Mesenchymal stem cell (in vitro differentiated cells and primary cell): ENCODE measurements at regions not wholly inside any gene's neighbourhood (a gene's known extent, or its start where the extent isn't known, plus 50 kb on each side); places are given as distances from the start of the nearest gene placed in this dataset.

Experiments used
- DNase-seq: peaks from one replicate; pipeline ENCODE4 v3.0.0-alpha.2; 2013
- H2AFZ ChIP-seq: one replicate; pipeline ENCODE4 v1.6.1; 2013; ENCODE audit warnings: low read depth, mild to moderate bottlenecking, control low read depth, inconsistent platforms, low read length, moderate library complexity
- H2AK5ac ChIP-seq: 2 replicates; pipeline ENCODE4 v1.6.1; 2013; ENCODE audit warnings: low read length, moderate library complexity, mild to moderate bottlenecking, inconsistent platforms; ENCODE audit not compliant: severe bottlenecking
- H2BK120ac ChIP-seq: one replicate; pipeline ENCODE4 v1.6.1; 2013; ENCODE audit warnings: low read depth, mild to moderate bottlenecking, inconsistent platforms, low read length, moderate library complexity
- H2BK12ac ChIP-seq, 2 experiments: one replicate each; pipeline ENCODE4 v1.6.1; 2013; ENCODE audit warnings: inconsistent platforms in 2 of 2, low read length in 2 of 2, mild to moderate bottlenecking in 2 of 2, moderate library complexity in 2 of 2, control low read depth in 1 of 2
- H2BK15ac ChIP-seq: one replicate; pipeline ENCODE4 v1.6.1; 2013; ENCODE audit warnings: mild to moderate bottlenecking, low read depth, inconsistent platforms; ENCODE audit not compliant: poor library complexity, severe bottlenecking
- H2BK5ac ChIP-seq: 2 replicates; pipeline ENCODE4 v1.6.1; 2013; ENCODE audit warnings: low read depth, mild to moderate bottlenecking, low read length, control low read depth, inconsistent platforms; ENCODE audit not compliant: poor library complexity, severe bottlenecking
- H3K14ac ChIP-seq, 2 experiments: one replicate each; pipeline ENCODE4 v1.6.1; 2013; ENCODE audit warnings: inconsistent platforms in 2 of 2, low read length in 2 of 2, control low read depth in 1 of 2, mild to moderate bottlenecking in 1 of 2, moderate library complexity in 1 of 2
- H3K18ac ChIP-seq, 2 experiments: one replicate each; pipeline ENCODE4 v1.6.1; 2013; ENCODE audit warnings: inconsistent platforms in 2 of 2, low read length in 2 of 2, control low read depth in 1 of 2, low read depth in 1 of 2, mild to moderate bottlenecking in 1 of 2
- H3K23ac ChIP-seq, 2 experiments: one replicate each; pipeline ENCODE4 v1.6.1; 2013; ENCODE audit warnings: inconsistent platforms in 2 of 2, low read length in 2 of 2, mild to moderate bottlenecking in 2 of 2, moderate library complexity in 2 of 2, control low read depth in 1 of 2
- H3K27ac ChIP-seq: 2 replicates; pipeline ENCODE4 v1.5.1; 2013; ENCODE audit warnings: mild to moderate bottlenecking, moderate library complexity, low read length, control low read depth, inconsistent platforms; ENCODE audit not compliant: poor library complexity, severe bottlenecking
- H3K27me3 ChIP-seq, 2 experiments: 2 replicates each; pipeline versions ENCODE4 v1.6.1 to v1.7.0; 2013; ENCODE audit warnings: low read length in 2 of 2, mild to moderate bottlenecking in 2 of 2, moderate library complexity in 2 of 2, control low read depth in 1 of 2, inconsistent platforms in 1 of 2; ENCODE audit not compliant: control insufficient read depth in 1 of 2, insufficient read depth in 1 of 2
- H3K36me3 ChIP-seq, 2 experiments: 2 replicates each; pipeline versions ENCODE4 v1.6.1 to v1.7.0; 2013; ENCODE audit warnings: low read length in 2 of 2, control low read depth in 1 of 2, inconsistent platforms in 1 of 2, low read depth in 1 of 2, mild to moderate bottlenecking in 1 of 2; ENCODE audit not compliant: insufficient read depth in 2 of 2, control insufficient read depth in 1 of 2
- H3K4ac ChIP-seq, 2 experiments: one replicate each; pipeline ENCODE4 v1.6.1; 2013; ENCODE audit warnings: inconsistent platforms in 2 of 2, low read length in 2 of 2, mild to moderate bottlenecking in 2 of 2, moderate library complexity in 2 of 2, control low read depth in 1 of 2, low read depth in 1 of 2
- H3K4me1 ChIP-seq: 2 replicates; pipeline ENCODE4 v1.6.1; 2013; ENCODE audit warnings: low read depth, low read length, control low read depth; ENCODE audit not compliant: control insufficient read depth, insufficient read depth
- H3K4me2 ChIP-seq: 2 replicates; pipeline ENCODE4 v1.6.1; 2013; ENCODE audit warnings: low read length, mild to moderate bottlenecking, inconsistent platforms; ENCODE audit not compliant: poor library complexity, severe bottlenecking
- H3K4me3 ChIP-seq, 2 experiments: 2 replicates each; pipeline versions ENCODE4 v1.5.1 to v1.7.0; 2013; ENCODE audit warnings: low read length in 2 of 2, mild to moderate bottlenecking in 2 of 2, control low read depth in 1 of 2, low read depth in 1 of 2; ENCODE audit not compliant: insufficient read depth in 1 of 2
- H3K79me1 ChIP-seq: replicated peaks from 2 replicates; pipeline ENCODE4 v1.6.1; 2013; ENCODE audit warnings: mild to moderate bottlenecking, control low read depth, low read length, inconsistent platforms; ENCODE audit not compliant: poor library complexity, severe bottlenecking
- H3K9ac ChIP-seq: 2 replicates; pipeline ENCODE4 v1.7.0; 2013; ENCODE audit warnings: mild to moderate bottlenecking, low read length, moderate library complexity
- H3K9me3 ChIP-seq: 2 replicates; pipeline ENCODE4 v1.7.0; 2013; ENCODE audit warnings: mild to moderate bottlenecking, low read length; ENCODE audit not compliant: control insufficient read depth
- H4K8ac ChIP-seq: one replicate; pipeline ENCODE4 v1.6.1; 2013; ENCODE audit warnings: inconsistent platforms, mild to moderate bottlenecking, low read length, moderate library complexity
- H4K91ac ChIP-seq: one replicate; pipeline ENCODE4 v1.6.1; 2013; ENCODE audit warnings: mild to moderate bottlenecking, low read length, inconsistent platforms
- WGBS: methylation state at CpG from one replicate; pipeline ENCODE4 v1.1.7; 2013; ENCODE audit warnings: mixed read lengths; 5-methylcytosine and 5-hydroxymethylcytosine counted together

DNA sequence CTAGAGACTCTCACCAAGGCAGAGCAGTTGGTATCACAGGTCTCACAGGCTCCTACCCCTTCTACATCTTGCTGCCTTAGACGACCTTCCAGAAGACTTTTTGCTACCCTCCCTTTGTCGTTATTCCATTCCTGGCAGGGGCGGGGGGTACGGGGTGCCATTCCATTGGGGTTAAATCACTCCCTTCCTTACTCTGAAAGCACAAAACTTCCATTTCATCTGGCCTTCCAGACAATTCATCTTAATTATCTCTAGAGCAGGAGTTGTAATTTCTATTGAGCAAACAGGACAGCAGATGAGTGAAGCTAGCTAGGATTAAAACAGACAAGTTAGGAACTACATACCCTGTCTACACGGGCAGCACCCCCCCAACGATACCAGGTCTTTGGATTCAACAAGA is 276.2 kb upstream of the TANK start:
- no peak overlapping the region for H3K4me2 ChIP-seq
- no peak overlapping the region for H2BK15ac ChIP-seq
- 87% methylated on average over 6 of the region's 6 CpGs for WGBS

DNA sequence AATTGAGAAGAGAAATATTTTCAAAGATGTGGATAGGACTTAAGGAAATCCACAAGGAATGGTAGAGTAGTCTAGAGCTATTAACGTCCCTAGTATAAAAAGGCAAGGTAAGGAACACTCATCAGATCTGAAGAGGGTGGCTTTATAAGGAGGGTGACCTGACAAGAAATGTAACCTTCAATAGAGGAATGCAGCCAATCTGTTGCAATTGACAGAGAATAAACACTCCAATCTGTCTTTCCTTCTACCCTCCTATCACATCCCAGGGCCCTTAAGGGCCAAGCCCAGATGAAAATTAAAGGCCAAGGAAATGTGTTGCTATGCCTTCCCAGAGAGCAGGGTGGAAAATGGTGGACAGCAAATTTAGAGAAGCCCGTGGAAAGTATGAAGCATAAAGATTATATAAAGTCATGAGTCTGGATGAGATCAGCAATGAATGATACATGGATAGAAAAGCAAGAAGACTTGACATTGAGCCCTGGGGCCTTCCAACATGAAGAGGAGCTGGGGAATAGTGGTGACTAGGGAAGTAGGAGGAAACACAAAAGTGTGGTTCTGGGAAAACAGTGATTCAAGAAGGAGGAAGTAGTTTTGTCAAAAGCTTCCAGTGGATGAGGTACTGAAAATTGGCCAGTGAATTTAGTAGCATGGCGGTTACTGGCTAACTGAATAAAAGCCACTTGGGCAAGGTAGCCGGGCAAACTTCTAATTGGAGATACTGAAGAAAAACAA is 270.6 kb upstream of the TANK start:
- Histone ChIP-seq H3K4me2 (no peak overlapping the region), H2AK5ac (no peak overlapping the region), H4K91ac (no peak overlapping the region), H4K8ac (no peak overlapping the region), H3K27me3 (no peaks in the 10 kb centered on the region), H3K36me3 (no peaks in the 10 kb centered on the region), H3K79me1 (no peaks in the 10 kb centered on the region), H2BK15ac (no peak overlapping the region), H3K4me1 (no peaks in the 10 kb centered on the region), H3K9me3 (no peaks in the 10 kb centered on the region), H3K18ac (no peak overlapping the region), H2BK12ac (no peak overlapping the region), H3K9ac (no peak overlapping the region), H2BK120ac (no peak overlapping the region), H3K4me3 (no peak overlapping the region), H2AFZ (no peak overlapping the region), H3K23ac (no peak overlapping the region), H3K27ac (no peak overlapping the region), H3K14ac (no peak overlapping the region), H3K4ac (no peak overlapping the region), H2BK5ac (no peak overlapping the region)
- 97% methylated on average over 4 of the region's 4 CpGs for WGBS
- no peak for DNase-seq

More for the DNA sequence above, 276.2 kb upstream of the TANK start:
- Histone ChIP-seq H3K14ac (no peak overlapping the region), H3K79me1 (no peaks in the 10 kb centered on the region), H2BK5ac (no peak overlapping the region), H3K27ac (no peak overlapping the region), H3K23ac (no peak overlapping the region), H2AK5ac (no peak overlapping the region), H3K36me3 (no peaks in the 10 kb centered on the region), H3K4ac (no peak overlapping the region), H4K91ac (no peak overlapping the region), H2BK120ac (no peak overlapping the region), H2AFZ (no peak overlapping the region), H3K9ac (no peak overlapping the region), H2BK12ac (no peak overlapping the region), H3K4me3 (no peak overlapping the region), H4K8ac (peak overlapping the region; percentile 49), H3K18ac (no peak overlapping the region), H3K9me3 (peaks cover 4% of the 10 kb centered on the region), H3K4me1 (no peaks in the 10 kb centered on the region), H3K27me3 (no peaks in the 10 kb centered on the region)
- DNase-seq, result no peak

DNA sequence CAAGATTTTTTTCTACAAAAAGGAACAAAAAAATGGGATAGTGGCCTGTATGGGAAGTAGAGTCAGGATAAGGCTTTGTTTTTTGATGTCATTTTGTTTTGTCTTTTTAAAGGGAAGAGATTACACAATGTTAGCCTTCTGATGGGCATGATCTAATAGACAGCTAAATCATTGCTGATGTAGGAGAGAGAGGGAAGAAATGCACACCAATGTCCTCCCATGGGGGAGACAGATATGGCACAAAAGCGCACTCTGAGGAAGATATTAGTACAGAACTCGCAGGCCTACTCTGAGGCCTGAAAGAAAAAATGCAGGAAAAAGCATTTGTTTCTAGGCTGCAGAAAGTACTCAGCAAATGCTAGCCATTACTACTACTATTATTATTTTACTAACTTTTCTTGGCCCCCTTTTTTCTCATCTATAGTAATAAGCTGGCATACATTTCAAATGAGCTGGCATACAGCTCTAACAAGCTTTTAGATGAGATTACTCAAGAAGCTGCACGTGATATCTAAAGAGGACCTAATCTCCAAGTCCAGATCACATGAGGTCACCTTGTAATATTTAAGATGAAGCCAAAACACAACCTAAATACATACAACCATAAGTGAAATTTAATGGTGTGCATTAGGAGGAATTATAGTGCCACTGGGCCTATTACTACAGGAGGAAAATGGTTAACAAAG is 269.4 kb upstream of the TANK start:
- no peaks in the 10 kb centered on the region for H3K27me3 ChIP-seq
- no peak overlapping the region for H3K4ac ChIP-seq
- no peak overlapping the region for H3K9ac ChIP-seq
- H2AK5ac ChIP-seq, result no peak overlapping the region
- no peak overlapping the region for H2AFZ ChIP-seq
- H3K23ac ChIP-seq, result no peak overlapping the region
- H3K79me1 ChIP-seq, result no peaks in the 10 kb centered on the region
- no peak overlapping the region for H3K18ac ChIP-seq
- H3K4me2 ChIP-seq, result no peak overlapping the region
- H4K8ac ChIP-seq, result no peak overlapping the region
- H2BK12ac ChIP-seq, result no peak overlapping the region
- WGBS, result 100% methylated on average over 1 of the region's 3 CpGs
- DNase-seq, result no peak
- no peak overlapping the region for H2BK15ac ChIP-seq
- H4K91ac ChIP-seq, result no peak overlapping the region
- H3K4me1 ChIP-seq, result no peaks in the 10 kb centered on the region
- no peaks in the 10 kb centered on the region for H3K36me3 ChIP-seq
- no peak overlapping the region for H2BK5ac ChIP-seq
- no peak overlapping the region for H3K14ac ChIP-seq
- no peaks in the 10 kb centered on the region for H3K9me3 ChIP-seq
- H2BK120ac ChIP-seq, result no peak overlapping the region
- no peak overlapping the region for H3K4me3 ChIP-seq
- no peak overlapping the region for H3K27ac ChIP-seq

DNA sequence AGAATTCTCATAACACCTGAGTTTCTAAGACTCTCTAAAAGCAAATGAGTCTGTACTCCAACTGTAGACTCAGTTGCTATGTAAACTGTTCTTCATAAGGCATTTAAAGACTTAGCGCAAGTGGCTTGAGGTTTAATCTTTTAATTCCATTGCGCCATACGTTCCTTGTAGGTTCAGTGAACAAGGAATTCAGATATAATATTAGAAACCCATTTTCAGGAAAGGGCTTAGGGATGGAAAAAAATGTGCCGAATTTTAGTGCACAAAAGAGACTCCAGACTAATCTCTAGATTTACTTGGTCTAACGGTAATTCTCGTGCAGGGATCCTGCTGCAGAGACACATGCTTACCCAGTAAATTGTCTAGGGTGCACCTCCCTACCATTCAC is 268.9 kb upstream of the TANK start:
- Histone ChIP-seq H2BK5ac (no peak overlapping the region), H3K4ac (no peak overlapping the region), H3K9ac (no peak overlapping the region), H3K27ac (no peak overlapping the region), H3K23ac (no peak overlapping the region), H3K4me1 (no peaks in the 10 kb centered on the region), H3K14ac (no peak overlapping the region), H2AFZ (no peak overlapping the region), H3K4me2 (no peak overlapping the region), H2BK15ac (no peak overlapping the region), H2BK120ac (no peak overlapping the region), H3K4me3 (no peak overlapping the region), H4K91ac (no peak overlapping the region), H3K9me3 (no peaks in the 10 kb centered on the region), H2AK5ac (no peak overlapping the region), H3K36me3 (no peaks in the 10 kb centered on the region), H3K27me3 (no peaks in the 10 kb centered on the region), H3K79me1 (no peaks in the 10 kb centered on the region), H4K8ac (no peak overlapping the region), H3K18ac (no peak overlapping the region), H2BK12ac (no peak overlapping the region)
- no peak for DNase-seq
- 98% methylated on average over 6 of the region's 6 CpGs for whole genome bisulfite sequencing
